CD14-positive monocyte (primary cell): ENCODE measurements at regions not wholly inside any gene's neighbourhood (a gene's known extent, or its start where the extent isn't known, plus 50 kb on each side); places are given as distances from the start of the nearest gene placed in this dataset.

Source experiments
- DNase-seq, 3 donors: peaks; one replicate each; pipeline ENCODE4 v3.0.0-alpha.2; 2011 to 2022
- H2AFZ ChIP-seq: 2 replicates; pipeline ENCODE4 v1.6.0; 2012; ENCODE audit warnings: mild to moderate bottlenecking, low read depth, low read length, inconsistent platforms; ENCODE audit not compliant: insufficient read depth, poor library complexity, severe bottlenecking
- H3K27ac ChIP-seq, 2 donors: 1 replicate in 1 of 2; 2 replicates in 1 of 2; pipeline ENCODE4 v1.5.1; 2012 to 2013; ENCODE audit warnings: low read length in 2 of 2, control low read depth in 1 of 2, inconsistent platforms in 1 of 2, low read depth in 1 of 2, mild to moderate bottlenecking in 1 of 2
- H3K27me3 ChIP-seq, 2 donors: one replicate each; pipeline versions ENCODE4 v1.6.0 to v1.6.1; 2011 to 2013; ENCODE audit warnings: low read length in 2 of 2; ENCODE audit not compliant: control insufficient read depth in 2 of 2, insufficient read depth in 2 of 2
- H3K36me3 ChIP-seq, 2 donors: replicated peaks in 1 of 2; 1 replicate in 1 of 2; 2 replicates in 1 of 2; pipeline versions ENCODE4 v1.5.1 to v1.6.1; 2012 to 2013; ENCODE audit warnings: low read length in 2 of 2, control low read depth in 1 of 2, inconsistent platforms in 1 of 2, mild to moderate bottlenecking in 1 of 2; ENCODE audit not compliant: insufficient read depth in 2 of 2, control insufficient read depth in 1 of 2
- H3K4me1 ChIP-seq, 2 donors: 1 replicate in 1 of 2; 2 replicates in 1 of 2; pipeline versions ENCODE4 v1.5.1 to v1.6.1; 2012 to 2013; ENCODE audit warnings: low read length in 2 of 2, control low read depth in 1 of 2, inconsistent platforms in 1 of 2, mild to moderate bottlenecking in 1 of 2, moderate library complexity in 1 of 2; ENCODE audit not compliant: insufficient read depth in 2 of 2, control insufficient read depth in 1 of 2
- H3K4me2 ChIP-seq: replicated peaks from 2 replicates; pipeline ENCODE3; 2012; ENCODE audit warnings: low read length, moderate library complexity, mild to moderate bottlenecking; ENCODE audit not compliant: poor library complexity, severe bottlenecking; ENCODE audit errors: extremely low read depth
- H3K4me3 ChIP-seq, 3 experiments: fragments of 200-600 bp in 1 of 3; sonication (generic) in 1 of 3; replicated peaks in 1 of 3; 1 replicate in 2 of 3; 2 replicates in 1 of 3; pipeline ENCODE4 v1.5.1; 2011 to 2013; ENCODE audit warnings: low read length in 3 of 3, mild to moderate bottlenecking in 3 of 3, control low read depth in 2 of 3, low read depth in 2 of 3, inconsistent platforms in 1 of 3, moderate library complexity in 1 of 3
- H3K79me2 ChIP-seq: 2 replicates; pipeline ENCODE4 v1.6.0; 2012; ENCODE audit warnings: mild to moderate bottlenecking, control low read depth, inconsistent platforms, low read length, moderate library complexity; ENCODE audit not compliant: insufficient read depth
- H3K9ac ChIP-seq: 2 replicates; pipeline ENCODE4 v1.6.0; 2017; ENCODE audit warnings: low read length, mild to moderate bottlenecking; ENCODE audit not compliant: insufficient read depth, poor library complexity, severe bottlenecking
- H3K9me3 ChIP-seq, 2 donors: replicated peaks in 1 of 2; 1 replicate in 1 of 2; 2 replicates in 1 of 2; pipeline versions ENCODE4 v1.5.1 to v1.6.1; 2012 to 2013; ENCODE audit warnings: low read length in 2 of 2, control low read depth in 1 of 2; ENCODE audit not compliant: control insufficient read depth in 1 of 2, insufficient read depth in 1 of 2
- H4K20me1 ChIP-seq: 2 replicates; pipeline ENCODE4 v1.6.0; 2012; ENCODE audit warnings: mild to moderate bottlenecking, low read length, control low read depth, moderate library complexity; ENCODE audit not compliant: insufficient read depth
- H3K27ac Mint-ChIP-seq, 7 donors: one replicate each; pipeline ENCODE4 v1.8.0; 2020; ENCODE audit warnings: mild to moderate bottlenecking in 7 of 7, mixed read lengths in 7 of 7, moderate library complexity in 6 of 7, inconsistent platforms in 2 of 7
- H3K27me3 Mint-ChIP-seq, 3 donors: one replicate each; pipeline ENCODE4 v1.8.0; 2021 to 2022; ENCODE audit warnings: low read depth in 3 of 3, mild to moderate bottlenecking in 3 of 3, mixed read lengths in 3 of 3, moderate library complexity in 3 of 3, inconsistent platforms in 1 of 3
- H3K36me3 Mint-ChIP-seq, 2 donors: one replicate each; pipeline ENCODE4 v1.8.0; 2020; ENCODE audit warnings: mixed read lengths in 2 of 2, inconsistent platforms in 1 of 2, mild to moderate bottlenecking in 1 of 2
- H3K4me1 Mint-ChIP-seq: one replicate; pipeline ENCODE4 v1.8.0; 2020; ENCODE audit warnings: mild to moderate bottlenecking, mixed read lengths
- H3K4me3 Mint-ChIP-seq, 2 donors: one replicate each; pipeline ENCODE4 v1.8.0; 2020; ENCODE audit warnings: mild to moderate bottlenecking in 2 of 2, mixed read lengths in 2 of 2, moderate library complexity in 1 of 2
- H3K9me3 Mint-ChIP-seq, 7 donors: one replicate each; pipeline ENCODE4 v1.8.0; 2020 to 2022; ENCODE audit warnings: mixed read lengths in 7 of 7, mild to moderate bottlenecking in 6 of 7, moderate library complexity in 6 of 7, inconsistent platforms in 2 of 7
- CTCF ChIP-seq: fragments of 200-600 bp; IDR thresholded peaks from one replicate; pipeline ENCODE4 v1.8.0; 2022; ENCODE audit warnings: antibody characterized with exemption, mild to moderate bottlenecking
- WGBS: methylation state at CpG from one replicate; pipeline ENCODE4 v1.1.5; 2013; ENCODE audit warnings: missing lambda C conversion rate; ENCODE audit not compliant: insufficient coverage; 5-methylcytosine and 5-hydroxymethylcytosine counted together
- intact Hi-C, 2 donors: fragments of 100-400 bp; cut with micrococcal nuclease; formaldehyde crosslinking; loops; one replicate each; pipeline versions ENCODE4 v1.15.0 to v1.15.1; 2023

DNA sequence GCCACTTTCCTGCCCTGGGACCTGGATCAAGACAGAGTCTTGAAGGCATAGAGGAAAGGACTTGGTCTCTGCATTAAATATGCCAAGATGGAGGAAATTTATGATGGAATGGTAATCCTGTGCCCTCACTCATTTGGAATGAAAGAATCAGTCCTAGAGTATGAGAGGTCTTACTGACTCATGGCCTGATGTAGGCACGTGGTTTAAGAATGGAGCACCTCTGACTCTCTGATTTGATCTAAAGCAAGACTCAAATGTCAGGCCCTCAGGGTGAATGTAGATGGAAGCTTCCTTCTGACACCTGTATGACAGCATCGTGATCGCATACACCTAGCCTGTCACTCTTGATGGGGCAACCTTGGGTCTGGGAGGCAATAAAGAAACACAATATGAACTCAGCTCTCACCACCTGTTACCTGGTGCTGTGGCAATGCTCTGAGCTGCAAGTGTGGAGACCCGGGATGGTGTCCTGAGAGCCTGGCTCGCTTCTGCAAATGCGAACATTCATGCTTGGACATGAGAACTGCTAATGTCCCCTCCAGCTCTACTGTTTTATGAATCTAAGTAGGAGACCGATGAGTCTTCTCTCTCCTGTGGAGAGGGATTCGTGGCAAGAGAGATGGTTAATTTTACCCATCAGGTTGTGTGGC lies 229.9 kb downstream of the ABCC12 start:
- Mint-ChIP-seq H3K4me1 (no peaks in the 10 kb centered on the region), H3K27ac (no peak overlapping the region), H3K27me3 (peaks cover 0 to 3% (median 0%) of the 10 kb centered on the region in 3 donors), H3K4me3 (no peak overlapping the region), H3K9me3 (peaks cover 0 to 5% (median 2%) of the 10 kb centered on the region in 7 donors), H3K36me3 (no peaks in the 10 kb centered on the region)
- no peaks in the 10 kb centered on the region for H3K4me1 ChIP-seq
- no peaks in the 10 kb centered on the region for H3K79me2 ChIP-seq
- no peak overlapping the region for H3K4me2 ChIP-seq
- intact Hi-C loops, result no loop called here
- no peak overlapping the region for H3K4me3 ChIP-seq
- WGBS, result 95% methylated on average over 4 of the region's 8 CpGs
- H3K9me3 ChIP-seq, result no peaks in the 10 kb centered on the region
- H3K27ac ChIP-seq, result no peak overlapping the region
- H3K36me3 ChIP-seq, result no peaks in the 10 kb centered on the region
- TF ChIP-seq CTCF, result no peak
- no peak for DNase-seq
- no peaks in the 10 kb centered on the region for H4K20me1 ChIP-seq
- H2AFZ ChIP-seq, result no peak overlapping the region
- no peaks in the 10 kb centered on the region for H3K27me3 ChIP-seq
- no peak overlapping the region for H3K9ac ChIP-seq

GRCh38 chr16:47924950-47925349 lies 230.8 kb downstream of the ABCC12 start:
- H3K9ac ChIP-seq, result no peak overlapping the region
- WGBS, result 87% methylated on average over 2 of the region's 2 CpGs
- DNase-seq, result no peak
- H3K36me3 ChIP-seq, result no peaks in the 10 kb centered on the region
- Mint-ChIP-seq H3K27ac (no peak overlapping the region), H3K27me3 (peaks cover 0 to 3% (median 0%) of the 10 kb centered on the region in 3 donors), H3K9me3 (peaks cover 0 to 5% (median 2%) of the 10 kb centered on the region in 7 donors), H3K4me1 (no peaks in the 10 kb centered on the region), H3K4me3 (no peak overlapping the region), H3K36me3 (no peaks in the 10 kb centered on the region)
- no peaks in the 10 kb centered on the region for H3K27me3 ChIP-seq
- no peaks in the 10 kb centered on the region for H4K20me1 ChIP-seq
- no peak overlapping the region for H3K4me3 ChIP-seq
- no peak overlapping the region for H3K27ac ChIP-seq
- no peaks in the 10 kb centered on the region for H3K79me2 ChIP-seq
- H3K4me1 ChIP-seq, result no peaks in the 10 kb centered on the region
- no peak for TF ChIP-seq CTCF
- H3K9me3 ChIP-seq, result no peaks in the 10 kb centered on the region
- no peak overlapping the region for H2AFZ ChIP-seq
- intact Hi-C loops, result no loop called here
- H3K4me2 ChIP-seq, result no peak overlapping the region
